GM23248 (cell line): ENCODE measurements at regions not wholly inside any gene's neighbourhood (a gene's known extent, or its start where the extent isn't known, plus 50 kb on each side); places are given as distances from the start of the nearest gene placed in this dataset.

ENCODE experiments used
- EZH2 ChIP-seq: fragments of 200-600 bp; sonication (generic); IDR thresholded peaks from 2 replicates; pipeline ENCODE4 v1.6.1; 2018; ENCODE audit warnings: antibody characterized with exemption, mild to moderate bottlenecking; ENCODE audit not compliant: insufficient read depth, poor library complexity, severe bottlenecking
- EZH2phosphoT487 ChIP-seq: fragments of 200-600 bp; sonication (generic); IDR thresholded peaks from 2 replicates; pipeline ENCODE4 v1.6.1; 2018; ENCODE audit warnings: antibody characterized with exemption, moderate library complexity, mild to moderate bottlenecking, low read depth; ENCODE audit not compliant: insufficient read depth

- TF ChIP-seq EZH2phosphoT487 (no peak), EZH2 (no peak)
Measured at GRCh38 chr9:18129809-18130334, 344.1 kb upstream of the ADAMTSL1 start.
